Epithelial cell of proximal tubule (primary cell): ENCODE measurements at regions not wholly inside any gene's neighbourhood (a gene's known extent, or its start where the extent isn't known, plus 50 kb on each side); places are given as distances from the start of the nearest gene placed in this dataset.
A peak's percentile ranks its signal among the peaks of the same experiment; 100 is the strongest.

Experiments
- DNase-seq: peaks from one replicate; pipeline ENCODE4 v3.0.0-alpha.2; 2011; ENCODE audit warnings: low read depth
- H3K4me3 ChIP-seq: 2 replicates; pipeline ENCODE4 v1.5.1; 2011; ENCODE audit warnings: low read depth, mild to moderate bottlenecking, low read length
- CTCF ChIP-seq: conservative IDR thresholded peaks from 2 replicates; pipeline ENCODE4 v1.5.1; 2012; ENCODE audit warnings: low read depth, mild to moderate bottlenecking, low read length

GRCh38 chr9:89916001-89916597 is 311.3 kb downstream of the GADD45G start:
- no peak for TF ChIP-seq CTCF
- H3K4me3 ChIP-seq, result no peak overlapping the region
- DNase-seq, result no peak

- no peak for TF ChIP-seq CTCF
- DNase-seq, result no peak
These were observed 313.0 kb downstream of the GADD45G start for GRCh38 chr9:89917861-89918260.

GRCh38 chr9:89919171-89919681 is 314.4 kb downstream of the GADD45G start:
- peak; percentile 51 for TF ChIP-seq CTCF
- no peak overlapping the region for H3K4me3 ChIP-seq
- no peak for DNase-seq

More at GRCh38 chr9:89917861-89918260, 313.0 kb downstream of the GADD45G start:
- H3K4me3 ChIP-seq, result no peak overlapping the region

- no peak for DNase-seq
- no peak for TF ChIP-seq CTCF
- H3K4me3 ChIP-seq, result no peak overlapping the region
These were observed 315.3 kb downstream of the GADD45G start for GRCh38 chr9:89920131-89920530.

- H3K4me3 ChIP-seq, result no peak overlapping the region
- no peak for TF ChIP-seq CTCF
- no peak for DNase-seq
These were observed 316.1 kb downstream of the GADD45G start for GRCh38 chr9:89920951-89921350.

GRCh38 chr9:89922099-89922498 is 317.3 kb downstream of the GADD45G start:
- DNase-seq, result no peak
- no peak for TF ChIP-seq CTCF
- no peak overlapping the region for H3K4me3 ChIP-seq

GRCh38 chr9:89923174-89923573 is 318.4 kb downstream of the GADD45G start:
- no peak for TF ChIP-seq CTCF
- H3K4me3 ChIP-seq, result no peak overlapping the region
- DNase-seq, result no peak
